Ovary (tissue), 3 donors: ENCODE measurements at regions not wholly inside any gene's neighbourhood (a gene's known extent, or its start where the extent isn't known, plus 50 kb on each side); places are given as distances from the start of the nearest gene placed in this dataset.
A peak's percentile ranks its signal among the peaks of the same experiment; 100 is the strongest.

Experiments
- EP300 ChIP-seq: sonication (generic); formaldehyde crosslinking; IDR thresholded peaks from one replicate; pipeline ENCODE4 v1.6.1; 2017; ENCODE audit warnings: antibody characterized with exemption
- POLR2A ChIP-seq: fragments of 450-650 bp; IDR thresholded peaks from one replicate; pipeline ENCODE4 v1.6.1; 2017; ENCODE audit warnings: antibody characterized with exemption, mild to moderate bottlenecking, moderate library complexity
- TF ChIP-seq, protein P1 (sequence below), 3 donors: fragments of 450-650 bp in 2 of 3; fragments of 200-600 bp in 1 of 3; IDR thresholded peaks; one replicate each; pipeline versions ENCODE4 v1.5.1 to v1.8.0; 2016 to 2022; ENCODE audit warnings: antibody characterized with exemption in 3 of 3, mild to moderate bottlenecking in 1 of 3
- donor health status: DM: no; HTN: no; CAD: no.

DNA sequence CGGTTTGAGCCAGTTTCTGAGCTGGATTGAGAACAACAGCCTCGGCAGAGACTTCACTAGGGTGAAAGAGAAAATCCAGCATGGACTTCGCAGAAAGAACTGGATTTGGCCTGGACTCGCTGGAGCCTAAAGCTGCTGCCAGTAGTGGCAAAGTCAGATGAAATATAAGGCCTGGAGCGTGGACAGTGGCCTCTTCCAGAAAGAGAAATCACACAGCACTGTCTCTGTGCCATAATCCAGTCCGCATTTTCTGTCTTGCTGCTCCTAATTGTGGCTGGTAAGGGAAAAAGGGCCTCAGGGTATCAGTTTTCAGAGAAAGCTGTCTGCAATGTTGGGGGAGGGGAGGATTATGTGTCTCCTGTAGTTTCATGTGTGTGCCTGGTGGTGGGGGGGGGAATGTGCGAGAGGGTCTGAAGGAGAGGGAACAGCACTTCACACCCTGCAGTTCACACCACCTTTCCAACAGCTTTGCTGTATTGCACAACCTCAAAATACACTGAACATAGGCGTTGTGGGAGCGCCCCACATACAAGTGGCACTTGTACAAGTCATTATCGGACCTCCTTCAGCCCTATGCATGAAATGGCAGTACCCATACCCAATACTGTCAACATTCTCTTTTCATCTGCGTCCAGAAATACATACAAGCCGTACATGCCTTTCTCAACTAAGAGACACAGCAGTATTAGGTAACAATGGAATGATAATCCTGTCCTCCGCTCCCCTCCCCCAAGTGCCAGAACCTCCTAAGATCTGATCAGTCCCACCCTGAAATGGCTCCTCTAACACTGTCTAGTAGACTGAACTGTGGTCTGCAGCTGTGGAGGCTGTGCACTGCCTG, 107.5 kb upstream of the ATF7IP start:
- TF ChIP-seq, protein P1, sequence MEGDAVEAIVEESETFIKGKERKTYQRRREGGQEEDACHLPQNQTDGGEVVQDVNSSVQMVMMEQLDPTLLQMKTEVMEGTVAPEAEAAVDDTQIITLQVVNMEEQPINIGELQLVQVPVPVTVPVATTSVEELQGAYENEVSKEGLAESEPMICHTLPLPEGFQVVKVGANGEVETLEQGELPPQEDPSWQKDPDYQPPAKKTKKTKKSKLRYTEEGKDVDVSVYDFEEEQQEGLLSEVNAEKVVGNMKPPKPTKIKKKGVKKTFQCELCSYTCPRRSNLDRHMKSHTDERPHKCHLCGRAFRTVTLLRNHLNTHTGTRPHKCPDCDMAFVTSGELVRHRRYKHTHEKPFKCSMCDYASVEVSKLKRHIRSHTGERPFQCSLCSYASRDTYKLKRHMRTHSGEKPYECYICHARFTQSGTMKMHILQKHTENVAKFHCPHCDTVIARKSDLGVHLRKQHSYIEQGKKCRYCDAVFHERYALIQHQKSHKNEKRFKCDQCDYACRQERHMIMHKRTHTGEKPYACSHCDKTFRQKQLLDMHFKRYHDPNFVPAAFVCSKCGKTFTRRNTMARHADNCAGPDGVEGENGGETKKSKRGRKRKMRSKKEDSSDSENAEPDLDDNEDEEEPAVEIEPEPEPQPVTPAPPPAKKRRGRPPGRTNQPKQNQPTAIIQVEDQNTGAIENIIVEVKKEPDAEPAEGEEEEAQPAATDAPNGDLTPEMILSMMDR (IDR thresholded peaks at IDR 0.05) = peak in 1 of 3 donors; percentile 43
- peak; percentile 72 for TF ChIP-seq POLR2A
- TF ChIP-seq EP300 = no peak
